ENCODE measurements at regions not wholly inside any gene's neighbourhood (a gene's known extent, or its start where the extent isn't known, plus 50 kb on each side); places are given as distances from the start of the nearest gene placed in this dataset.

DNA sequence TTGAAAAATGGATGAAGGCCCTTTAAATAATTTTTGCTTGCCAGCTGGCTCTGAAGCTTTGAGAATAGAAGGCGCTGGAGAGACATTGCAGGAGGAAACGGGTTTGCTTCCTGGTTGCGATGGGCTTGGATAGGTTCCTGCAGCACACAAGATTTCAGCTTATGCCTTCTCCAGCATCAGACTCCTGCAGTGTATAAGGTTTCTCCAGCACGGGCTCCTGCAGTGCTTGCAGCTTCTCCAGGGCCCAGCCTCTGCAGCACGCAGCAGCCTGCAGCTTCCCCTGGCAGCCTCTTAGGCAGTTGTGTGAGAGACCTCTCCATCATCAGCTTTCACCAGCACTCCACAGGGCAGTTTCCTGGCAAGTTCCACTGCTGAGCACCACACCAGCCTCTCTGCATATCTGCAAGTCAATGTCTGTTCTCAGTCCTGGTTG, 78.7 kb upstream of the ZDHHC17 start (continued):
- TF ChIP-seq E4F1 (IDR thresholded peaks at IDR 0.05; ENCODE audit: borderline replicate concordance, partially characterized antibody) (no peak), GABPA (IDR thresholded peaks at IDR 0.05; ENCODE audit: low read depth) (no peak), SUZ12 (IDR thresholded peaks at IDR 0.05; ENCODE audit: unreplicated experiment) (no peak), PAX5 (IDR thresholded peaks at IDR 0.05; ENCODE audit: borderline replicate concordance, low read depth, low read length) (no peak), SIN3A (IDR thresholded peaks at IDR 0.05; ENCODE audit: low read depth, low read length) (no peak)

GRCh38 chr12:76687981-76688380, 75.9 kb upstream of the ZDHHC17 start:
- 32% methylated on average over 3 of the region's 3 CpGs for WGBS (ENCODE audit: insufficient coverage, insufficient replicate concordance, low lambda C conversion rate, missing lambda C conversion rate)
- ChIA-PET CTCF (interaction anchor here (0.7 to 8.4 kb wide), 4 partner anchors 66 to 133 kb away, joined by 3 to 53 read pairs (median 6); no protein-coding TSS in a partner anchor), POLR2A (no interaction called here), SMC1A (ENCODE audit: uncharacterized antibody, unreplicated experiment) (interaction anchor here (0.7 to 2.6 kb wide), 5 partner anchors 37 to 105 kb away, joined by 3 to 15 read pairs (median 3); no protein-coding TSS in a partner anchor), RAD21 (ENCODE audit: unreplicated experiment) (interaction anchor here (1.1 to 1.4 kb wide), 3 partner anchors 21 to 103 kb away, joined by 3 read pairs; no protein-coding TSS in a partner anchor)
- Histone ChIP-seq H3K9ac (ENCODE audit: control insufficient read depth, insufficient read depth, low read length) (no peak overlapping the region), H3K9me3 (replicated peaks; ENCODE audit: control insufficient read depth, insufficient read depth, low read length) (no peaks in the 10 kb centered on the region), H3K27me3 (replicated peaks in 1 of 2; ENCODE audit: control insufficient read depth in 2 of 2, insufficient read depth in 2 of 2, low read length in 1 of 2) (no peaks in the 10 kb centered on the region; a peak in 2 of 4 replicates), H4K20me1 (ENCODE audit: control insufficient read depth, insufficient read depth) (no peaks in the 10 kb centered on the region), H3K4me2 (ENCODE audit: control insufficient read depth, insufficient read depth) (no peak overlapping the region), H3K36me3 (ENCODE audit: control insufficient read depth in 2 of 2, insufficient read depth in 2 of 2, low read length in 1 of 2) (no peaks in the 10 kb centered on the region), H3K4me1 (ENCODE audit: control insufficient read depth, insufficient read depth, low read length) (no peaks in the 10 kb centered on the region), H3K4me3 (no peak overlapping the region), H2AFZ (ENCODE audit: control insufficient read depth, low read depth, low read length) (no peak overlapping the region), H3K79me2 (ENCODE audit: control insufficient read depth, insufficient read depth, low read length) (no peaks in the 10 kb centered on the region), H3K27ac (ENCODE audit: control insufficient read depth, insufficient read depth) (no peak overlapping the region)
- in situ Hi-C loops (cut with MboI) (no loop called here), intact Hi-C loops (cut with micrococcal nuclease; ENCODE audit: unreplicated experiment) (loop anchor here (2.0 kb wide), 1 partner anchor 103 kb away; no protein-coding TSS in a partner anchor)
- FAIRE-seq (no peak), ATAC-seq (no peak), DNase-seq (ENCODE audit: low read depth, low spot score) (no peak)
- BruUV-seq (replicated peaks), result no TSS peak
- TF ChIP-seq ATF2 (IDR thresholded peaks at IDR 0.05; ENCODE audit: low read length) (no peak), IRF3 (IDR thresholded peaks at IDR 0.05) (no peak), RAD21 (IDR thresholded peaks at IDR 0.05; ENCODE audit: insufficient read depth, low read depth, low read length) (no peak), IRF5 (IDR thresholded peaks at IDR 0.05; ENCODE audit: borderline replicate concordance) (no peak), ASH2L (IDR thresholded peaks at IDR 0.05; ENCODE audit: borderline replicate concordance, low read depth) (no peak)
- TF ChIP-seq, protein P1, sequence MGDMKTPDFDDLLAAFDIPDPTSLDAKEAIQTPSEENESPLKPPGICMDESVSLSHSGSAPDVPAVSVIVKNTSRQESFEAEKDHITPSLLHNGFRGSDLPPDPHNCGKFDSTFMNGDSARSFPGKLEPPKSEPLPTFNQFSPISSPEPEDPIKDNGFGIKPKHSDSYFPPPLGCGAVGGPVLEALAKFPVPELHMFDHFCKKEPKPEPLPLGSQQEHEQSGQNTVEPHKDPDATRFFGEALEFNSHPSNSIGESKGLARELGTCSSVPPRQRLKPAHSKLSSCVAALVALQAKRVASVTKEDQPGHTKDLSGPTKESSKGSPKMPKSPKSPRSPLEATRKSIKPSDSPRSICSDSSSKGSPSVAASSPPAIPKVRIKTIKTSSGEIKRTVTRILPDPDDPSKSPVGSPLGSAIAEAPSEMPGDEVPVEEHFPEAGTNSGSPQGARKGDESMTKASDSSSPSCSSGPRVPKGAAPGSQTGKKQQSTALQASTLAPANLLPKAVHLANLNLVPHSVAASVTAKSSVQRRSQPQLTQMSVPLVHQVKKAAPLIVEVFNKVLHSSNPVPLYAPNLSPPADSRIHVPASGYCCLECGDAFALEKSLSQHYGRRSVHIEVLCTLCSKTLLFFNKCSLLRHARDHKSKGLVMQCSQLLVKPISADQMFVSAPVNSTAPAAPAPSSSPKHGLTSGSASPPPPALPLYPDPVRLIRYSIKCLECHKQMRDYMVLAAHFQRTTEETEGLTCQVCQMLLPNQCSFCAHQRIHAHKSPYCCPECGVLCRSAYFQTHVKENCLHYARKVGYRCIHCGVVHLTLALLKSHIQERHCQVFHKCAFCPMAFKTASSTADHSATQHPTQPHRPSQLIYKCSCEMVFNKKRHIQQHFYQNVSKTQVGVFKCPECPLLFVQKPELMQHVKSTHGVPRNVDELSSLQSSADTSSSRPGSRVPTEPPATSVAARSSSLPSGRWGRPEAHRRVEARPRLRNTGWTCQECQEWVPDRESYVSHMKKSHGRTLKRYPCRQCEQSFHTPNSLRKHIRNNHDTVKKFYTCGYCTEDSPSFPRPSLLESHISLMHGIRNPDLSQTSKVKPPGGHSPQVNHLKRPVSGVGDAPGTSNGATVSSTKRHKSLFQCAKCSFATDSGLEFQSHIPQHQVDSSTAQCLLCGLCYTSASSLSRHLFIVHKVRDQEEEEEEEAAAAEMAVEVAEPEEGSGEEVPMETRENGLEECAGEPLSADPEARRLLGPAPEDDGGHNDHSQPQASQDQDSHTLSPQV (IDR thresholded peaks at IDR 0.05), result no peak
